HG03095 (cell line): ENCODE measurements at regions not wholly inside any gene's neighbourhood (a gene's known extent, or its start where the extent isn't known, plus 50 kb on each side); places are given as distances from the start of the nearest gene placed in this dataset.
"Not testable (repeated sequence)": the region's sequence is repeated elsewhere in the genome, so short reads cannot be mapped to it uniquely, and the experiment has no call there.

Experiments
- ATAC-seq: cut with Tn5 transposase; IDR thresholded peaks from one replicate; pipeline ENCODE4 v1.9.1; 2021; ENCODE audit warnings: moderate library complexity; ENCODE audit not compliant: unreplicated experiment

GRCh38 chr13:88369866-88370265 lies 698.7 kb downstream of the SLITRK5 start:
- ATAC-seq, result no peak

DNA sequence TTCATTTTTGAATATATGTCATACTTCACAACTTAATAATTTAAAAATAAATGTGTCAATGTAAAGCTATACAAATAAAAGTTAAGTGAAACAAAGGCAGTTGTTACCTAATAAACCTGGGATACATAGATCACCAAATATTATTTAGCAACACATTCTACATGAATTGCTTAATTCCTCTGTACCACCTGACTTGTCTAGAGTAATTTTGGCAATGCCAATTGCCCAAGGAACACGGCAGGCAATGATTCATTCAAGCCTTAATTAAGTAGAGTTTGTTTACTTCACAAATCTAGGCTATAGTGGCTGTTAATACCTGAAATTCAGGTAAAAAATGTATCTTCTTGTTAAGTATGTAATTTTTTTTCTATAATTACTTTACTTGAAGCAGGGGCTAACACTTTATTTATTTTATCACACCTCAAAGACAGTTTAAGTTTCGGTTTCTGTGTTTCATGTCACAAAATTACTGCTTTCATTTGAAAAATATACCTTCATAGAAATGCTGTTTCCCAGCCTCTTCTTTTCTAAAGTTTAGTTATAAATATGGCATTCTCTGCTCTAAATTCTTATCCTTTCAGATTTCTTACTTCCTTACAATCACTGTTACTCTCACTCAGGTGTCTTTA lies 705.7 kb downstream of the SLITRK5 start:
- ATAC-seq, result no peak

- ATAC-seq, result no peak
Observed at GRCh38 chr13:88377852-88378251, 706.7 kb downstream of the SLITRK5 start.

DNA sequence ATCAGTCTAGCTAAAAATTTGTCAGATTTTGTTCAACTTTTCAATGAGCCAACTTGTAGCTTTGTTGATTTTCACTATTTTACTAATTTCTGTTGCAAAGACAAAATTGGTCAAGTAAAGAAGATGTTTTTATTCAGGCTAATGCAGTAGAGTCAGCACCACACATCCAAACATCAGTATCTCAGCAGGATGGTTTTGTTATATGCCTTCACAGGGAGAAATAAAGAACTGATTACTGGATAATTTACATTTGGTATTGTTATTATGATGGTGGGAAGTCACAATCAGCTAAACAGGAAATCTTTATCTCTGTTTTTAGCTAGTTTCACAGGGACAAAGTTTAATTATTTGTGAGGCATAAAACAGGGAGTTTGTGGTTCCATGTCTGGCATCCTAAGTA lies 713.4 kb downstream of the SLITRK5 start:
- ATAC-seq, result no peak

- no peak for ATAC-seq
Observed at GRCh38 chr13:88395804-88396203, 724.6 kb downstream of the SLITRK5 start.

GRCh38 chr13:88411696-88412095 lies 740.5 kb downstream of the SLITRK5 start:
- no peak for ATAC-seq

DNA sequence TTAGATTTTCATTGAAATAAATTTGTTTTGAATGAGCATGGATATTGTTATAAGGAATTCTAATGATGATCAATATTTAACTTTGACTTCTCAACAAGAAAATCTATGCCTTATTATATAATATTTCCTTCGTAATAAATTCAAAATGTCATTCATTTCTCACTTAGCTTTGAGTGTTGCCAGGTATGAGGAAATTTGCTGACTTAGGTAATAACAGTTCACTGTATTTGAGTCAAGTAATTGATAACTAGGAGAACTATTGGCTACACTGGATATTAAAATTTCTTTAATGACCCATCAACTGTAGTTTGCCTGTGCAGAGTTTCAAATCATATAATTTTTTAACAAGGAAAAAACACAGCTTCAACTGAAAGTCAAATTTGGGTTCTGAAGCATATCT lies 746.6 kb downstream of the SLITRK5 start:
- no peak for ATAC-seq

- ATAC-seq, result no peak
Observed at GRCh38 chr13:88424463-88424862, 753.3 kb downstream of the SLITRK5 start.

GRCh38 chr13:88426661-88427060 lies 755.5 kb downstream of the SLITRK5 start:
- ATAC-seq, result no peak

DNA sequence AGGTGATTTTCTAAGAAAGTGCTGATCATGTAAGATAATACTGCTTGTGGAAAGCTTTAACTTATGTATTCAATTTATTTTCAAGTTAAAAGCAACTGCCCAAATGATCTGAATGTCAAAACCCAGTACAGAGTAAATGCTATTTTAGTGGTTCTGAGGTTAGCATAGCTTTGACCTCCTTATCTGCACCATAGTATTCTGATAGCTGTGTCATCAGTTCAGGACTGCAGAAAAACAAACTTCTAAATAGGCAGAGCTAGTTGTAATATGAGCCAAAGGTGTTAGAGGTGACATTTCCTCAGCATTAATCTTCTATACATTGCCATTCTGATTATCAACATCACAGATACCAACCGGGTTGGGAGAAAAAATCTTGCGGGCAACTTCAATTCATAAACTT lies 758.7 kb downstream of the SLITRK5 start:
- no peak for ATAC-seq

- ATAC-seq, result no peak
Observed at GRCh38 chr13:88434953-88435352, 763.8 kb downstream of the SLITRK5 start.

GRCh38 chr13:88436974-88437373 lies 765.8 kb downstream of the SLITRK5 start:
- ATAC-seq, result no peak

DNA sequence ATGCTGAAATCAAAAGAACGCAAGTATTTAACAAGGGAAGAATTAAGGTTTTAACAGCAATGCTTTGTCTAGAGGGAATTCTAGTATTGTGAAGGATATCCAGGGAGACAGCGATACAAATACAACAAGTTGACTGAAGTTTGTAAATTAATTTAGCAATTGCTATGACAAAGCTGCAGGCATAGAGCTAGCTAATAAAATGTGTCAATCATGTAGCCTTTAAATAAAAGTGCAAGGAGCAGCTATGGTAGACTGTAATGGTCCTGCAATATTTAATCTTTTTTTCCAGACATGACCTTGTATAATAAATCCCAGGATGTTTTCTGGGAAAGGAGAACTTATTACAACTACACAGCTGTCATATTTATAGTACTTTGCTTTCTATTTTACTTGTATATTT lies 779.3 kb downstream of the SLITRK5 start:
- no peak for ATAC-seq

DNA sequence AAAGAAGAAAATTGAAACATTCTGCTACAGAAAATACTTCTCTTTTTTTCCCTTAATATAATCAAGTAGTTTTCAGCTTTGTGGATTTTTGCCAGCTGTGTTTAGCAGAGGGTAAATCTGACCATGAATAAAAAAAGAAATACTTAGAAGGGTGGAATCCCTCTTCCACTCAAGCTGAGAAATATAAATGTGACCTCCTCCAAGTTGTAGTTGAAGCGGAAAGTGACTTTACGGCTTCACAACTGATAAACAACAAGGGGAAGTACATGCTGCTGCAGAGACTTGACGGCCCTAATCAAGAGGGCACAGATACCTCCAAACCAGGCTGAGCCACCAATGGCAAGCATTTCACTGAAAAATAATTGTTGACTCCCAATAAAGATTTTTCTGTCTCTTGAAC lies 785.0 kb downstream of the SLITRK5 start:
- ATAC-seq, result no peak

GRCh38 chr13:88459331-88459730 lies 788.2 kb downstream of the SLITRK5 start:
- no peak for ATAC-seq

DNA sequence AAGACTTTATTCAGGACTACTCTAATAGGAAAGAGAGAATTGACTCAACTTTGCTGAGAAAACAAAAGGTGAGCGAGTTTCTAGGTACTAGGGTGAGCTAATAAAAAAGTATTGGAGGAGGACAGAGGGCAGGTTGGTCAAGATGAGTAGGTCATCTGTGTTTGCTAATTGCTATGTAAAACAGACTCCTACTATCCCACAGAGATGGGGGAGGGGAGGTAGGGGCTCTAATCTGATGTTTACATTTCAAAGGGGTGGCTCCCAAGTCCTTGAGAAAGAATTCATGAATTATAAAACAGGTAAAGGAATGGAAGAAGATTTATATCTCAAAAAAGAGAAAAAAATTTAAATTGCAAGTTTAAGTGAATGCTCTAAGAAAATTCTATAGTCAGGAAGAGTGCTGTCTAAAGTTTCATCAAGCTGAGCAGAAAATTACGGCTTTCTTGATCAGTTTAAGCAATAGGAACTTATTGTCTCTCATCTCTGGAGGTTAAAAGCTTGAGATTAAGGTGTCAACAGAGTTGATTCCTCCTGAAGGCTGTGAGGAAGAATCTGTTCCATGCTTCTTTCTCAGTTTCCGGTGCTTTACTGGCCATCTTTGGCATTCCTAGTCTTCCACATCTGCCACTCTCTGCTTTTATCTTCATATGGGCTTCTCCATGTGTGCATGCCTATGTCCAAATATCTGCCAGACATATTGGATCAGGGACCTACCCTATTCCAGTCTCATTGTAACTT lies 790.3 kb downstream of the SLITRK5 start:
- ATAC-seq, result no peak

GRCh38 chr13:88464851-88465250 lies 793.7 kb downstream of the SLITRK5 start:
- ATAC-seq, result no peak

GRCh38 chr13:88472316-88472715 lies 801.1 kb downstream of the SLITRK5 start:
- ATAC-seq, result no peak

DNA sequence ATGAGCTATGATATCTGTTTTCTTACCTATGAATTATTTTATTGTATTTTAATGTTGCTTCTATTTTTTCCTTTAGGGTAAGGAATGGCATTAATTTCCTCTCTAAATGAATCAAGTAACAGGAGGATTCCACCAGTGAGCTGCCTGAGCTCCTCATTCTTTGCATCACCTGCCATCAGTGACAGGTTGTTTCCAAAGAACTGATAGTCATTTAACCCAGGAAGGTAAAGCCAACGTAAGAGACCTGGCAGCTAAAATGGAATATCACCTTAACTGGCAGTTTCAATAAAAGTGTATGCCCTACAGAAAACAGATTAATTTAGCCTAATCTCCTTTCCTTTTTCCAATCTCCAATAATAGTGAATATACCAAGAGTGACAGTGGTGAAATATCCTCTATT lies 812.0 kb downstream of the SLITRK5 start:
- no peak for ATAC-seq

GRCh38 chr13:88507909-88508308 lies 836.7 kb downstream of the SLITRK5 start:
- no peak for ATAC-seq

- not testable (repeated sequence) for ATAC-seq
Observed at GRCh38 chr13:88512993-88513392, 841.8 kb downstream of the SLITRK5 start.

GRCh38 chr13:88526186-88526852 lies 855.1 kb downstream of the SLITRK5 start:
- ATAC-seq, result no peak
